Stomach (tissue), 8 donors: ENCODE measurements at regions not wholly inside any gene's neighbourhood (a gene's known extent, or its start where the extent isn't known, plus 50 kb on each side); places are given as distances from the start of the nearest gene placed in this dataset.
"Not testable (repeated sequence)": the region's sequence is repeated elsewhere in the genome, so short reads cannot be mapped to it uniquely, and the experiment has no call there.

ENCODE experiments used
- DNase-seq, 2 donors: peaks; one replicate each; pipeline versions ENCODE4 v3.0.0 to v3.0.0-alpha.2; 2013 to 2019
- H3K27ac ChIP-seq, 5 donors: fragments of 200-600 bp in 4 of 5; sonication (generic) in 4 of 5; one replicate each; pipeline ENCODE4 v1.5.1; 2013 to 2019; ENCODE audit warnings: mild to moderate bottlenecking in 1 of 5, moderate library complexity in 1 of 5
- H3K27me3 ChIP-seq, 3 donors: fragments of 200-600 bp; sonication (generic); one replicate each; pipeline ENCODE4 v1.5.1; 2017 to 2019; ENCODE audit warnings: mixed run types in 1 of 3
- H3K36me3 ChIP-seq, 4 donors: fragments of 200-600 bp; sonication (generic); 1 replicate in 3 of 4; 2 replicates in 1 of 4; pipeline ENCODE4 v1.5.1; 2016 to 2019
- H3K4me1 ChIP-seq, 4 donors: fragments of 200-600 bp; sonication (generic); one replicate each; pipeline ENCODE4 v1.5.1; 2016 to 2019
- H3K4me3 ChIP-seq, 4 donors: fragments of 200-600 bp; sonication (generic) in 3 of 4; one replicate each; pipeline ENCODE4 v1.5.1; 2016 to 2019; ENCODE audit warnings: mild to moderate bottlenecking in 1 of 4
- H3K9me3 ChIP-seq, 4 donors: fragments of 200-600 bp; sonication (generic); one replicate each; pipeline ENCODE4 v1.5.1; 2016 to 2019
- CTCF ChIP-seq, 7 experiments: fragments of 450-650 bp in 4 of 7; fragments of 200-600 bp in 3 of 7; sonication (generic) in 3 of 7; IDR thresholded peaks; one replicate each; pipeline ENCODE4 v1.5.1; 2016 to 2019; ENCODE audit warnings: antibody characterized with exemption in 7 of 7, control low read depth in 2 of 7, mild to moderate bottlenecking in 1 of 7
- EP300 ChIP-seq: sonication (generic); formaldehyde crosslinking; IDR thresholded peaks from one replicate; pipeline ENCODE4 v1.6.1; 2017; ENCODE audit warnings: antibody characterized with exemption
- POLR2A ChIP-seq, 4 donors: fragments of 450-650 bp; IDR thresholded peaks; one replicate each; pipeline ENCODE4 v1.6.1; 2016; ENCODE audit warnings: antibody characterized with exemption in 4 of 4, control low read depth in 2 of 4, mild to moderate bottlenecking in 1 of 4, moderate library complexity in 1 of 4
- POLR2AphosphoS5 ChIP-seq, 3 donors: sonication (generic); formaldehyde crosslinking; IDR thresholded peaks; one replicate each; pipeline ENCODE4 v1.6.1; 2016; ENCODE audit warnings: antibody characterized with exemption in 3 of 3
- WGBS, 5 donors: extraction: QIAGEN DNeasy Blood & Tissue Kit in 3 of 5; methylation state at CpG; one replicate each; pipeline versions ENCODE4 v1.1.5 to v1.1.7; 2013 to 2018; 5-methylcytosine and 5-hydroxymethylcytosine counted together
- intact Hi-C: fragments of 100-400 bp; cut with DNase I; formaldehyde crosslinking; loops from one replicate; pipeline ENCODE4 v1.15.1; 2023; ENCODE audit warnings: low total_unique reads
- donor health status: healthy with polysubstance abuse.
- donor health status: Bipolar disorder and iron deficiency.
- donor health status: healthy.

GRCh38 chr7:73954861-73955260, 73.1 kb upstream of the ELN start:
- 41 to 62% (median 51%) methylated on average over 2 of the region's 2 CpGs for WGBS, 5 donors
- intact Hi-C loops = no loop called here
- no peaks in the 10 kb centered on the region for H3K27me3 ChIP-seq
- H3K9me3 ChIP-seq = no peaks in the 10 kb centered on the region
- H3K4me1 ChIP-seq = no peaks in the 10 kb centered on the region
- no peak for TF ChIP-seq POLR2A (IDR thresholded peaks at IDR 0.05)
- TF ChIP-seq CTCF (IDR thresholded peaks at IDR 0.05) = no peak
- TF ChIP-seq POLR2AphosphoS5 (IDR thresholded peaks at IDR 0.05) = no peak
- TF ChIP-seq EP300 = no peak
- H3K36me3 ChIP-seq = no peaks in the 10 kb centered on the region
- H3K4me3 ChIP-seq = no peak overlapping the region
- no peak for DNase-seq
- H3K27ac ChIP-seq = no peak overlapping the region

- DNase-seq = peak; percentile 67 to 76
- peaks cover 9 to 24% (median 18%) of the 10 kb centered on the region in 4 donors for H3K9me3 ChIP-seq
- intact Hi-C loops = no loop called here
Observed at GRCh38 chr7:73960548-73960947, 67.4 kb upstream of the ELN start.

GRCh38 chr7:73961991-73962390, 66.0 kb upstream of the ELN start:
- intact Hi-C loops, H3K36me3 ChIP-seq, DNase-seq, H3K27ac ChIP-seq, H3K27me3 ChIP-seq, H3K4me1 ChIP-seq, H3K4me3 ChIP-seq: not testable (repeated sequence)
- peaks cover 9 to 24% (median 18%) of the 10 kb centered on the region in 4 donors for H3K9me3 ChIP-seq
- 86 to 97% (median 95%) methylated on average over 9 of the region's 9 CpGs for WGBS, 5 donors

More at GRCh38 chr7:73960548-73960947, 67.4 kb upstream of the ELN start:
- TF ChIP-seq POLR2AphosphoS5 (IDR thresholded peaks at IDR 0.05) = no peak
- no peak for TF ChIP-seq EP300
- no peak for TF ChIP-seq CTCF (IDR thresholded peaks at IDR 0.05)
- no peak for TF ChIP-seq POLR2A (IDR thresholded peaks at IDR 0.05)
- Histone ChIP-seq H3K27ac (no peak overlapping the region), H3K4me1 (no peaks in the 10 kb centered on the region), H3K27me3 (no peaks in the 10 kb centered on the region), H3K4me3 (no peak overlapping the region), H3K36me3 (no peaks in the 10 kb centered on the region)
- WGBS, 5 donors = 51 to 56% (median 55%) methylated on average over 3 of the region's 3 CpGs

GRCh38 chr7:73963252-73963822, 64.6 kb upstream of the ELN start:
- no peak for TF ChIP-seq POLR2A (IDR thresholded peaks at IDR 0.05)
- no peak for TF ChIP-seq CTCF (IDR thresholded peaks at IDR 0.05)
- TF ChIP-seq POLR2AphosphoS5 (IDR thresholded peaks at IDR 0.05) = no peak
- no peak for TF ChIP-seq EP300
- H3K9me3 ChIP-seq = peaks cover 9 to 24% (median 18%) of the 10 kb centered on the region in 4 donors
- no peaks in the 10 kb centered on the region for H3K4me1 ChIP-seq
- no peaks in the 10 kb centered on the region for H3K36me3 ChIP-seq
- DNase-seq = no peak
- no peak overlapping the region for H3K4me3 ChIP-seq
- no peaks in the 10 kb centered on the region for H3K27me3 ChIP-seq
- intact Hi-C loops = no loop called here
- WGBS, 5 donors = 83 to 96% (median 92%) methylated on average over 2 of the region's 2 CpGs
- H3K27ac ChIP-seq = no peak overlapping the region

GRCh38 chr7:73964786-73965185, 63.2 kb upstream of the ELN start:
- TF ChIP-seq EP300 (no peak), POLR2AphosphoS5 (IDR thresholded peaks at IDR 0.05) (no peak), CTCF (IDR thresholded peaks at IDR 0.05) (no peak), POLR2A (IDR thresholded peaks at IDR 0.05) (no peak)
- DNase-seq = no peak
- Histone ChIP-seq H3K27ac (no peak overlapping the region), H3K4me3 (no peak overlapping the region), H3K4me1 (no peaks in the 10 kb centered on the region), H3K36me3 (no peaks in the 10 kb centered on the region), H3K27me3 (no peaks in the 10 kb centered on the region), H3K9me3 (peaks cover 9 to 24% (median 18%) of the 10 kb centered on the region in 4 donors)
- intact Hi-C loops = no loop called here
- WGBS, 5 donors = 93 to 100% (median 99%) methylated on average over 3 to 4 of the region's 4 CpGs
